ENCODE measurements at regions not wholly inside any gene's neighbourhood (a gene's known extent, or its start where the extent isn't known, plus 50 kb on each side); places are given as distances from the start of the nearest gene placed in this dataset.
"Not testable (repeated sequence)": the region's sequence is repeated elsewhere in the genome, so short reads cannot be mapped to it uniquely, and the experiment has no call there.

DNA sequence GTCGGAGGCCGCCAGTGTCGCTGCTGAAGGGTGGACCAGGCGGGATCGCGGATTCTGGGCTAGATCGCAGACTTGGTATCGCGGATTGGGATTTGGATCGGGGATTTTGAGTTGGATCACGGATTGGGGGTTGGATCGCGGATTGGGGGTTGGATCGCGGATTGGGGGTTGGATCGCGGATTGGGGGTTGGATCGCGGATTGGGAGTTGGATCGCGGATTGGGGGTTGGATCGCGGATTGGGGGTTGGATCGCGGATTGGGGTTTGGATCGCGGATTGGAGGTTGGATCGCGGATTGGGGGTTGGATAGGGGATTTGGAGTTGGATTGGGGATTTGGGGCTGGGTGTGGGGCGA lies 93.1 kb upstream of the THOC3 start:
- not testable (repeated sequence) for DNase-seq

DNA sequence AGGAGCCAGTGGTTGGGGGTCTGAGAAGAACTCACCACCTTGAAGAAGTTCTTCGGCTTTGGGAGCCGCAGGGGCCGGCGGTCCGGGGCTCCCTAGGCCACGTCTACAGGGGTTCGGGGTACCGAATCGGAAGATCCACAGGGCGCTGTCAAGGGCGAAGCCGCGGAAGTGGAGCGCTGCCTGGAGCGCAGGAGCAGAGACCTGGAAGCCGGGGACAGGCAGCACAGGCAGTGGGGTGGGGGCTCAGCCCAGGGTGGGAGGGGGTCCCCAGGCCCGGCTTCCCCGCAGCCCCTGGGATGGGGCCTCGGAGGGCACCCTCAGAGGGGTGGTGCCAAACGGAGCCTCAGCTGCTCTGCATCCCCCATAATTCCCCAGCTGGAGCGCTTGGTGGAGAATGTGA lies 93.5 kb upstream of the THOC3 start:
- DNase-seq: peak; percentile 55

DNA sequence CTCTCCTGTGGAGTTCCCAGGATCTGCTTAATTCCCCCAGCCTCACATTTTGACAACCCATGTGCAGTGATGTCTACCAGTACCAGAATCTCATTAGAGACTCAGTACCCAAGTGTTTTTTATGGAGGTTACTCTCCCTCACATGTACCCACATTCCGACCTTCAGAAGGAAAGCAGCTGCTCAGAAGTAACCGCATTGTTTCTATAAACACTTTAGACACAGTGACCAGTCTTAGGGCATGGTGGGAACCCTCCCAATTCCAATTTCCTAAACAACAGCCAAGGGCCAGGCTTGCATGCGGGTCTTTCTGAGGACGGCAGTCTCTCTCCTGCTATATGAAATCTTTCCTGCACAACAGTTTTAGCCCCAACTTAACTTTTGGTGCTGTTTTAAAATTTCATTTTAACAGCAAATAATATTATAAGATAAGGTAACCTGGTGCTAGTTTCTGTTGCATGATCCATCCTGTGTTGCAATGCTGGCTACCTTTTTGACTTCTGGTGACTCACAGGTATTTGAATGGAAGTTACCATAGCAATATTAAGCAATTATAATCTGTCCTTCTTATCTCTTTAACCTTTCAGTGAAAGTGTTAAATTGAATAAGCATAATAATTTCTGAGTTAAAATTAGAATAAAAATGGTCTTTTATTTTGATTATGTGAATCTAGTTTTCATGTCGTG lies 98.3 kb upstream of the THOC3 start:
- not testable (repeated sequence) for DNase-seq

DNA sequence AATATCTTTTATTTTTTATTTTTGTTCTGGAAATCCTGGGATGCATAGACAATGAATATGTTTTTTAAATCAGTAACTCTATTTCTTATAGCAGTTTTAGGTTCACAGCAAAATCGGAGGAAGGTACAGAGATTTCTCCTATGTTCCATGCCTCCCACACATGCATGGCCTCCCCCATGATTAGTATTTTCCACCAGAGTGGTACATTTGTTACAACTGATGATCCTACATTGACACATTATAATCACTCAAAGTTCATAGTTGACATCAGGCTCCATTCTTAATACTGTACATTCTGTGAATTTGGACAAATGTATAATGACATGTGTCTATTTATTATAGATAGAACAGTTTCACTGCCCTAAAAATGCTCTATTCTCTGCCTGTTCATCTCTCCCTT lies 99.0 kb upstream of the THOC3 start:
- peak; percentile 59 for DNase-seq

DNA sequence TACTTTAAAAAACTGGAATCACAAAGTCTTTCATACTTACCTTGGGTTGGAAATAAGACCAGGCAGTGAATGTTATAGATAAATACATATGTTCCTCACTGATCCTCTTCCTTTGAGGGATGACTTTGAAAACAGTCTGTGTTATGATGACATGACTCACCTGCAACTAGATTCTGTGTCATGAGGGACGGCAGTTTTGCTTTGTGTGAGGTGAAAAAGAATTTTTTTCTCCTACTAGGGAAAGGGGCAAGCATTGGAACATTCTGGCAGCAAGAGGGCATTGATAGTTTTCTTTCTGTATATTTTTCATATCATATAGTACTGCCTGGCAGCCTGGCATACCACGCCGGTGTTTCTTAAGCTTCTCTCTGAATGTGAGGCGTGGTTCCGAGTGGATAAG lies 99.8 kb upstream of the THOC3 start:
- not testable (repeated sequence) for DNase-seq

DNA sequence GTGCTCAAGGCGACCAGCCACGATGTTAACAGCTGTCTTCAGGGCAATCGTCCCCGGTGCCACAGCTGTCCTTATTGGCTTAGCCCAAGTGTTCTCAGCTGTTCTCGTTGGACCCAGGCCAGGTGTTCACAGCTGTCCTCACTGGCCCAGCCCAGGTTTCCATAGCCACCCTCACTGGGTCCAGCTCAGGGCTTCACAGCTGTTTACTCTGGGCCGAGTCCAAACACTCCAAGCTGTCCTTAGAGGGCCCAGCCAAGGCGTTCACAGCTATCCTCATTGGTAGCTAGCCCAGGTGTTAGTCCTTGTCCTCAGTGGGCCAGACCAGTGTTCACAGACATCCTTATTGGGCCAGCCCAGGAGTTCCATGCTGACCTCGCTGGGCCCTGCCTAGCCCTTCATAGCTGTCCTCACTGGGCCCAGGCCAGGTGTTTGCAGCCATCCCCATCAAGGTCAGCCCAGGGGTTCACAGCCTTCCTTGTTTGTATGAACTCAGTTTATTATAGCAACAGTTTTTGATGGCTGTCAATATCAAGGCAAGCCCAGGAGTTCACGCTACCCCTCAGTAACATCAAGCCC lies 106.0 kb upstream of the THOC3 start:
- DNase-seq: not testable (repeated sequence)

DNA sequence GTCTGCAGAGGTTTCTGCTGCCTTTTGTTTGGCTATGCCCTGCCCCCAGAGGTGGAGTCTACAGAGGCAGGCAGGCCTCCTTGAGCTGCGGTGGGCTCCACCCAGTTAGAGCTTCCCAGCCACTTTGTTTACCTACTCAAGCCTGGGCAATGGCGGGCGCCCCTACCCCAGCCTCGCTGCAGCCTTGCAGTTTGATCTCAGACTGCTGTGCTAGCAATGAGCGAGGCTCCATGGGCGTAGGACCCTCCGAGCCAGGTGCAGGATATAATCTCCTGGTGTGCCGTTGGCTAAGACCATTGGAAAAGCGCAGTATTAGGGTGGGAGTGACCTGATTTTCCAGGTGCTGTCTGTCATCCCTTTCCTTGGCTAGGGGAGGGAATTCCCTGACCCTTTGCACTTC lies 115.6 kb upstream of the THOC3 start:
- not testable (repeated sequence) for DNase-seq

DNA sequence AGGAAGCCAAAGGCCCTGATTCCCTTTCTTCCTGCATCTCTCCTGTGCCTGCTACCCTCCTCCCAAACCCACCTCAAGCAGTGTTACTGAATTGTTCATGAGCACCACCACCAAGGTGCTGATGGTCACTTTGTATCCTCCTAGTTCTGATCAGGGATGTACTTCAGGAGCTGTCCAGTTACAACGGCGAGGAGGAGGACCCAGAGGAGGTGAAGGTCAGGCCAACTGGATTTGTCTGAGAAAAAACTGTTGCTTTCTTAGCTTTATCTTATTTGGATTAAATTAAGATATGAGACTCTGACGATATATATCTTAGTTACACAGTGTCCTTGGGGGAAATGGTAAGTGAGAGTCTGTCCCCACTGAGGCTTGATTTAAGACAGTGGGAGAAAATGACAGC lies 135.0 kb upstream of the THOC3 start:
- not testable (repeated sequence) for DNase-seq

DNA sequence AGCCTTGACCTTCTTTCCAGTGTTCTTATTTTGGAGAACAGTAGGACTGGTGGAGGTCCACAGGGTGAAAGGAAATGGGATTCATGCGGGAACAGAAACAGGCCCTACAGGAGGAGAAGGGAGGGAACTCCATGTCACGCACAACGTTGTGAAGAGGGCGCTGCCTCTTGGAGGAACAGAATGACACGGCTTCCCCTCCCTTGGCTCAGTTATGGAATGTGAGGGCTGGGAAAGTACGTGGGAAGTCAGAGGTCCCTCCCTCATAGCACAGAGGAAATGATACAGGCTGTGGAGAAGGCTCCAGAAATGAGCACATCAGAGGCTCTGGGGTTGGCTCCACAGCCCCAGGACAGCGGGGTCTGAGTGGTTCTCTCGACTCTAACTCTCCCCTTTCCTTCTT lies 125.3 kb upstream of the SIMC1 start:
- not testable (repeated sequence) for DNase-seq

DNA sequence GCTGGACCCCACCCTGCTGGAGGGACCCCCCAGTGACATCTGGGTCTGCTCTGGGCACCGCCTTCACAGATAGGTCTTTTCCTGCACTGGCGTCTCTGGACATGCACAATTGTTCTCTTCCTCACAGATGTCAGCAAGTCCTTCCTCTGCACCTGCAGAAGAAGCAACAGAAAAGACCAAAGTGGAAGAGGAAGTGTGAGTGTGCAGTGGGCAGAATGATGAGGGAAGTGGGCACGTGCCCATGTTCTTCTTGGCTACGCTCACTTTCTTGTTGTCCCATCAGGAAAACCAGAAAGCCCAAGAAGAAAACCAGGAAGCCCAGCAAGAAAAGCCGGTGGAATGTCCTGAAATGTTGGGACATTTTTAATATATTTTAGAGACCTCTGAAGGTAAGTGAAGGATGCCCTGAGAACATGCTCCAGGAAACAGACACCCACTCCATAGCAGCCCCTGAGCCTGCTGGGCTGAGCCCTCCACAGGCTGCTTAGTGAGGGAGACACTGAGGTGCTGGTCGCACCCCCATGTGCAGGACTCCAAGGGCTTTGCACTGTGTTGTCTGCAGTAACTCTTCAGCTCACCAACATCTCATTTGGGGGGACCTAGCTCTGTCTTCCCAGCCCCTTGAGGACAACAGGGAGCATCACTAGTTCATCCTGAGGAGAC lies 124.4 kb upstream of the SIMC1 start:
- not testable (repeated sequence) for DNase-seq

DNA sequence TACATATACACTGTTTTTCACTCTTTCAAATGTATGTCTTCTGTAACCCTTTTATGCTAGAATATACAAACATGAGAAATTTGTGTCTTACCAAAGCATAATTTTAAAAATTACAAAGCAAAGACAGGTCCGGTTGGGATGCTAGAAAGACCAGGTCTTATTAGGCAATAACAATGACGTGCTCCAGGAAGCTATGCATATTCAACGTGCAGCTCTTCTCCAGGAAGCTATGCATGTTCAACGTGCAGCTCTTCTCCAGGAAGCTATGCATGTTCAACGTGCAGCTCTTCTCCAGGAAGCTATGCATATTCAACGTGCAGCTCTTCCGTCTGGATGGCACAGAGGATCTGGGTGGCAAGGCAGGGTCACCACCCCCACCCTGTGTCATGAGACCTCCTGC lies 123.4 kb upstream of the SIMC1 start:
- DNase-seq: not testable (repeated sequence)

DNA sequence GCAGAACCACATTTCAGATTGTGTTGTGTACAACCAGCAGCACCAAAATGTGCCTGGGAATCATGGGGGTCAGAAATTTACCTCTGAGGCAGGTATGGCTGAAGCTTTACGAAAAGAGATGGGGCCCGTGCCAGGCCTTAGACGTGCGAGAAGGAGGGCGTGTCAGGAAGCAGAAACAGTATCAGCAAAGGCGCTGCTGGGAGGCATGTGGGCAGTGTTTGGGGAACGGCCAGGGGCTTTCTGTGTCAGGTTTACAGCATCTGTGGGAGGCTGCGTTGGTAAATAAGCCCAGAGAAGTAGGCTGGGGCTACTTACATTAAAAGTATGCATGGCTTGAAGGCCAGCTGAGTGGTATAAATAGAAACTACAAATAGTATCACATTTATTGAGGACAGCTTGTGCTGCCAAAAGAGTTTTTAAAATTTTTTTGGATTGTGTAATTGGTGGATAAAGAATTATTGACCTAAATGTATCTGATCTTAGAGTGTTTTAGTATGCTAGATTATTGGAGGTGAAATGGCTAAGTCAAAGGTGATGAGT lies 120.5 kb upstream of the SIMC1 start:
- not testable (repeated sequence) for DNase-seq

DNA sequence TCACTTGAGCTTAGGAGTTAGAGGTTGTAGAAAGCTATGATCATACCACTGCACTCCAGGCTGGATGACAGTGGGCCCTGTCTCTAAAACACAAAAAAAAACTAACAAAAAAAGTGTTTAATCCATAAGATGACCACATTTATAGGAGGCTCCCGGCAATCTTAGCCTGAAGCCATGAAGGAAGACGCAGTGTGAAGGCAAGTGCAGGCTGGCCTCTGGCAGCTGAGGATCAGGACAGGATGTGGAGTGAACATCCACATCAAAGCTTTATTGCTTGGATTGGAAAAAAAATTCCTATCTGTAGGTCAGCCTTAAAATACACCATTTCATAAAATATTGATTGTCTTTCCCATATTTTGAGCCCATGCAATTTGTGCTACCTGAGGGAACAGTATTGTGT lies 115.9 kb upstream of the SIMC1 start:
- not testable (repeated sequence) for DNase-seq

DNA sequence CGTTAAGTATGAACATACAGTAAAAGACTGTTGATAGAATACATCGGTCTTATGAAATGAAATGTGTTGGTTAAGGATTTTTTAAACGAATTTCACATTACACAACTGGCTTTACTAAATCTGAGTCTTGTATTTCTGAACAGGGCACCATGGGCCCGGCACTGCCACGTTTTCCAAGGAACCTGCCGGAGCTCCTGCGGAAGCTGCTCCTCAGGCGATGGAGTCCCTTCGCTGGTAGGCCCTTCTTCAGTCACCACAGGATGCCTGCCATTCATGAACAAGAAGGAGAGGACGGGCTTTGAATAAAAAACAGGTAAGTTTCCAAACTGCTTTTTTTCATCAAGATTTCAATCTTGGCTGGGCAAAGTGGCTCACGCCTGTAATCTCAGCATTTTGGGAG lies 114.1 kb upstream of the SIMC1 start:
- DNase-seq: not testable (repeated sequence)

DNA sequence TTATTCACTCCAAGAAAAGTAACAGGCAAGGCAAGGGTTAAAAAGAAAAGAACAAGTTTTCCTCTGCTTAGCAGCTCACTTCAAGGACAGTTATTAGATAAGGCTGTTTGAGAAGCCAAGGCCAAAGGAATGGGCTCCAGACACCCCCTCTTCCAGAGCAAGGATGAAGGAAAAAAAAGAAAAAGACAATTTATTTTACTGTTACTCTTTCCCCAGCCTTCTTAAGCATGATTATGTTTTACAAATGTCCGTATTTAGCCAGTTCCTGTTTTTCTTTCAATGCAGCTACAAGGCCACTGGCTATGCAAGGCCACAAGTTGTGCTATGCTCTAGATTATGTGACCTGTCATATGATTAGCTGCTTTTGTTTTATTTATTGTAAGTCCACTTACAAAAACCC lies 106.5 kb upstream of the SIMC1 start:
- no peak for DNase-seq

DNA sequence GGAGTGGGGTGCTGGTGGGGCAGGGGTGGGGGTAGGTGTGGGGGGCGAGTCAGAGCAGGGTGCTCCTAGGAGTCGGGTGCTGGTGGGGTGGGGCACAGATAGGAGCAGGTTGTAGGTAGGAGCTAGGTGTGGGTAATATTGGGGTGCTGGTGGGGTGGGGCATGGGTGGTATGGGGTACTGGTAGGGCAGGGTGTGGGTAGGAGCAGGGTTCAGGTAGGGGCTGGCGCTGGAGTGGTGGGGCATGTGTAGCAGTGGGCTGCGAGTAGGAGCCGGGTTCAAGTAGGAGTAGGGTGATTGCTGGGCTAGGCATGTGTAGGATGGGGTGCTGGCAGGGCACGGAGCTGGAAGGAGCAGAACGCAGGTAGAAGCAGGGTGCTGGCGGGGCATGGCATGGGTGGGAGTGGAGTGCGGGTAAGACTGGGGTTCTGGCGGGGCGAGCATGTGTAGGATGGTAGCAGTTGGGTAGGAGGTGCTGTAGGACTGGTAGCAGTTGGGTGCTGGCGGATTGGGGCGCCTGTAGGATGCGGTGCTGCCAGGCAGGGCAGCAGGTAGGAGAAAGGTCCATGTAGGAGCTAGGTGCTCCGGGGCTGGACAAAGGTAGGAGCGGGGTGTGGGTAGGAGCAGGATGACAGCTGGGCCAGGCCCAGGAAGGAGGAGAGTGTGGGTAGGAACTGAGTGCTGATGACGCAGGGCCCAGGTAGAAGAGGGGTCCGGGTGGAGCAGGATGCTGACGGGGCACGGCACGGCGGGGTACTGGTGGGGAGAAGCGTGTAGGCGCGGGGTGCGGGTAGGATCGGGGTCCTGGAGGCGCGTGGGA lies 105.5 kb upstream of the SIMC1 start:
- DNase-seq: no peak

DNA sequence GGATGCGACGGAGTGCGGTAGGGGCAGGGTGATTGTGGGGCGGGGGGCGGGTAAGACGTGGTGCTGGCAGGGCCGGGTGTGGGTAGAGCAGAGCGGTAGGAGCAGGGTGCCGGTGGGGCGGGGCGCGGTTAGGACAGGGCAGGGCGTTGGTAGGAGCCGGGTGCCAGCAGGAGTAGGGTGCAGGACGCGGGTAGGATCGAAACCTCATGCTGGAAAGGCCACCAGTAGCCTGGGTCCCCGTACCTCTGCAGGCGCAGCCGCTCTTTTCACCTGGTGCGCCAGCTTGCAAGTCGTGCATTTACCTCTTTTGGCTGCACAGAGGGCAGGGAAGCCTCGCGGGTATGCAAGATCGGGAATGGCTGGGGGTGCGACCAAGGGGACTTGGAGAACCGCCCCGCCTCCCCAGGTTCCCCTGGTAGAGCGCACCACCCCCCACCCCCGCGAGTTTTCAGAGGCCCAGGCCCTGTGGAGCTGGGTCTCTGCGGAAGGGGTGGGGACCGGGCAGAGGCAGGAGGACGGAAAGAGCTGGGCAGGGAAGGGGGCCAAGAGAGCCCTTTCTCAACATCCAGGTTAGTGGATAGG lies 104.8 kb upstream of the SIMC1 start:
- no peak for DNase-seq

DNA sequence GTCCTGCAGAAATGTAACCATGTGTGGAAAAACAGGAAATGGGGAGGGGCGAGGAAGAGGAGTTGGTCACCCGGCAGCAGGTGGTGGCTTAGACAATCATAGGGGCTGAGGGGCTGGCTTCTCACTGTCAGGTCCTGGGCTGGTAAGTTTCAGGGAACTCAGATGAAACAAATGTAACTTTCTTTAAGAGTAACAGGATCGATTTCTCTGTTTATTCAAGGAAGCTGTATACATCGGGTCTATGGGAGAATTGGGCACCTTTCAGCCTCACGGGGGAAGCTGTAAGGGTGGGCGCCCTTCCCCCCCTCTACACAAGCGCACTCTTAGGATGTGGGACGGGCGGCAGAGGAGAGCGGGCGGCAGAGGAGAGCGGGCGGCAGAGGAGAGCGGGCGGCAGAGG lies 104.3 kb upstream of the SIMC1 start:
- DNase-seq: no peak

DNA sequence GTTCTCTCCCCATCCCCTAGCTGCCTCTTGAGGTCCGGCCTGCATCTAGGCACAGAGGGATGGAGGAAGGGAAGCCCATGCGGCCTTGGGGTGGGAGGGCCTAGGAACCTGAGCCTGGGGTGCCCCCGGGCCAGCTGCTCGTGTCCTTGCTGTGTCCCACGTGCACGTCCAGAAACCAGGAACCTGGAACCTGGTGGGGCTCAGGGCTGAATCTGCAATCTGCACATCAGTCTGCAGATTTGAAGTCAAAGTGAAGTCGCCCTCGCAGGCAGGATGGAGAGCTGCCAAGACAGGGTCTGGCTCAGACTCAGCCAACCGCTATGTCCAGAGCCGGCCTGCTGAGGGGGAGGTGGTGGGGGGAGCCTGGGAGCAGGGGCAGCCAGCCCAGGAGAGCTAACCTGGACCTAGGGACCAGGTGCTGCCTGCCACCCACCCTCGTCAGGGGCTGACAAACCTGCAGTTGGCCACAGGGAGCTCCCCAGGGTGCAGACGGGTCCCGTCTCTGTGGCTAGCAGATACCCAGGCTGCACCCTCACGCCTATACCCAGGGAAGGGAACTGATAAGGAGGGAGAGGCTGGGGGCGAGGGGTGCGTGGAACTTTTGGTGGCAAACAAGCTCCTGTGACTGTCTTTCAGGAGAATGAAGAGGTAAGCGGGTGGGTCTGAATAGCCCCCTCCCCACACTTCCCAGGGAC lies 103.5 kb upstream of the SIMC1 start:
- no peak for DNase-seq

DNA sequence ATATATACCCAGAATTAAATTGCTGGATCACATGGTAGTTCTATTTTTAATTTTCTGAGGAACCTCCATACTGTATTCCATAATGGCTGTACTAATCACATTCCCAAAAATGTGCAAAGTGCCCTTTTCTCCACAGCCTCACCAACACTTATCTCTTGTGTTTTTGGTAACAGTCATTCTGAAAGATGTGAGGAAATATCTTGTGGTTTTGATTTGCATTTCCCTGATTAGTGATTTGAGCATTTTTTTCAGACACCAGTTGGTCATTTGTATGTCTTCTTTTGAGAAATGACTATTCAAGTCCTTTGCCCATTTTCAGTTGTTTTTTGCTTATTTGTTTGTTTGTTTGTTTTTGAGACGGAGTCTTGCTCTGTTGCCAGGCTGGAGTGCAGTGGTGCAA lies 98.1 kb upstream of the SIMC1 start:
- DNase-seq: not testable (repeated sequence)

DNA sequence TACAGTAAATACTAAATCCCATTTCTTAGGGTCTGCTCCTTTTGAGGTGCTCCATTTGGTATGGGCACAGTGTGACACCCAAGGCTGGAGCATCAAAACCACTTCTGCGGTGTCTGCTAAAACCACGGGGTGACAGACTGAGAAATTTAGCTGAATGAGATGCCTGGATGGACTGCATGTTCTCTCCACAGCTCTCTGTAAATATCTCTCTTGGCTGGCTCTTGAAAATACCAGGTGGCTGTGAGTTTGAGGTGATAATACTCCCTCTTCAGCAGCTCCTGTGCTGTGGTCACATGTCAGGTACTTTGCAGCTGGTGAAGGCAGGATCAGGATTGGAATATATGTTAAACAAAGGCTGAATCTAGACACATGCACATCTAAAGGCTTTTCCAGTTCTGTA lies 93.7 kb upstream of the SIMC1 start:
- DNase-seq: no peak

DNA sequence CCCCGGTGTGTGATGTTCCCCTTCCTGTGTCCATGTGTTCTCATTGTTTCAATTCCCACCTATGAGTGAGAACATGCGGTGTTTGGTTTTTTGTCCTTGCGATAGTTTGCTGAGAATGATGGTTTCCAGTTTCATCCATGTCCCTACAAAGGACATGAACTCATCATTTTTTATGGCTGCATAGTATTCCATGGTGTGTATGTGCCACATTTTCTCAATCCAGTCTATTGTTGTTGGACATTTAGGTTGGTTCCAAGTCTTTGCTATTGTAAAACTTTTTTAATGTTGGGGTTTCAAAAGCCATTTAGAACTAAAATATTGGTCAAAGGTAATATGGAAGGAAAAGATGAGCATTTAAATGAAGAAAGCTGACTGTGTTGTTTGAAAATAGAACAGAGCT lies 88.3 kb upstream of the SIMC1 start:
- DNase-seq: not testable (repeated sequence)
